Mesodermal cell (in vitro differentiated cells): ENCODE measurements at regions not wholly inside any gene's neighbourhood (a gene's known extent, or its start where the extent isn't known, plus 50 kb on each side); places are given as distances from the start of the nearest gene placed in this dataset.

ENCODE experiments used
- H3K27ac ChIP-seq: 2 replicates; pipeline ENCODE4 v1.7.0; 2013; ENCODE audit warnings: mild to moderate bottlenecking, low read depth, low read length, moderate library complexity; ENCODE audit not compliant: severe bottlenecking
- H3K36me3 ChIP-seq: 2 replicates; pipeline ENCODE4 v1.7.1; 2013; ENCODE audit warnings: mild to moderate bottlenecking, low read length, moderate library complexity; ENCODE audit not compliant: control insufficient read depth, insufficient read depth
- H3K4me1 ChIP-seq: one replicate; pipeline ENCODE4 v1.7.1; 2013; ENCODE audit warnings: mild to moderate bottlenecking, low read length; ENCODE audit not compliant: insufficient read depth, control insufficient read depth, poor library complexity, severe bottlenecking
- H3K4me3 ChIP-seq: 2 replicates; pipeline ENCODE4 v1.7.0; 2013; ENCODE audit warnings: low read length, control low read depth, mild to moderate bottlenecking; ENCODE audit not compliant: insufficient read depth, poor library complexity, severe bottlenecking; ENCODE audit errors: extremely low read depth
- H3K9me3 ChIP-seq: 2 replicates; pipeline ENCODE4 v1.7.1; 2013; ENCODE audit warnings: mild to moderate bottlenecking, low read length, moderate library complexity; ENCODE audit not compliant: control insufficient read depth
- WGBS, 2 experiments: methylation state at CpG; one replicate each; pipeline ENCODE4 v1.1.5; 2013; ENCODE audit warnings: missing lambda C conversion rate in 2 of 2; ENCODE audit not compliant: insufficient coverage in 2 of 2; 5-methylcytosine and 5-hydroxymethylcytosine counted together

- Histone ChIP-seq H3K36me3 (no peaks in the 10 kb centered on the region), H3K27ac (no peak overlapping the region), H3K4me1 (peaks cover 4% of the 10 kb centered on the region), H3K9me3 (no peaks in the 10 kb centered on the region), H3K4me3 (no peak overlapping the region)
- WGBS, 2 experiments = 80 to 92% methylated on average over 1 of the region's 2 CpGs
Measured at GRCh38 chr10:111261081-111261615, 184.3 kb downstream of the ADRA2A start.

- Histone ChIP-seq H3K4me3 (no peak overlapping the region), H3K4me1 (peaks cover 4% of the 10 kb centered on the region), H3K9me3 (no peaks in the 10 kb centered on the region), H3K27ac (no peak overlapping the region), H3K36me3 (no peaks in the 10 kb centered on the region)
- WGBS, 2 experiments = no CpG with 5 or more reads among the region's 1 CpG
Measured at GRCh38 chr10:111265341-111265740, 188.5 kb downstream of the ADRA2A start.

GRCh38 chr10:111266165-111266564 lies 189.3 kb downstream of the ADRA2A start:
- Histone ChIP-seq H3K4me3 (no peak overlapping the region), H3K4me1 (no peaks in the 10 kb centered on the region), H3K36me3 (no peaks in the 10 kb centered on the region), H3K27ac (no peak overlapping the region), H3K9me3 (no peaks in the 10 kb centered on the region)

- Histone ChIP-seq H3K4me3 (no peak overlapping the region), H3K27ac (no peak overlapping the region), H3K4me1 (no peaks in the 10 kb centered on the region), H3K9me3 (no peaks in the 10 kb centered on the region), H3K36me3 (no peaks in the 10 kb centered on the region)
- 63% methylated on average over 2 of the region's 7 CpGs; no CpG with 5 or more reads in 1 of the 2 experiments for WGBS, 2 experiments
Measured at GRCh38 chr10:111267673-111268072, 190.8 kb downstream of the ADRA2A start.

- no peaks in the 10 kb centered on the region for H3K9me3 ChIP-seq
- 55 to 56% methylated on average over 3 of the region's 3 CpGs for WGBS, 2 experiments
- no peak overlapping the region for H3K27ac ChIP-seq
- H3K4me3 ChIP-seq = no peak overlapping the region
- H3K36me3 ChIP-seq = no peaks in the 10 kb centered on the region
- H3K4me1 ChIP-seq = no peaks in the 10 kb centered on the region
Measured at GRCh38 chr10:111273235-111273634, 196.4 kb downstream of the ADRA2A start.

GRCh38 chr10:111273635-111274034 lies 196.8 kb downstream of the ADRA2A start:
- 91 to 92% methylated on average over 1 to 2 of the region's 2 CpGs for WGBS, 2 experiments
- H3K36me3 ChIP-seq = no peaks in the 10 kb centered on the region
- H3K27ac ChIP-seq = no peak overlapping the region
- H3K9me3 ChIP-seq = no peaks in the 10 kb centered on the region
- H3K4me3 ChIP-seq = no peak overlapping the region
- H3K4me1 ChIP-seq = no peaks in the 10 kb centered on the region

- Histone ChIP-seq H3K4me1 (no peaks in the 10 kb centered on the region), H3K27ac (no peak overlapping the region), H3K9me3 (no peaks in the 10 kb centered on the region), H3K4me3 (no peak overlapping the region), H3K36me3 (no peaks in the 10 kb centered on the region)
- 73 to 93% methylated on average over 1 of the region's 1 CpG for WGBS, 2 experiments
Measured at GRCh38 chr10:111275091-111275490, 198.3 kb downstream of the ADRA2A start.

GRCh38 chr10:111277661-111278060 lies 200.8 kb downstream of the ADRA2A start:
- H3K4me3 ChIP-seq = no peak overlapping the region
- 82 to 91% methylated on average over 5 of the region's 6 CpGs for WGBS, 2 experiments
- H3K4me1 ChIP-seq = peaks cover 3% of the 10 kb centered on the region
- no peak overlapping the region for H3K27ac ChIP-seq
- no peaks in the 10 kb centered on the region for H3K36me3 ChIP-seq
- H3K9me3 ChIP-seq = no peaks in the 10 kb centered on the region

- no peaks in the 10 kb centered on the region for H3K36me3 ChIP-seq
- no peaks in the 10 kb centered on the region for H3K9me3 ChIP-seq
- H3K4me3 ChIP-seq = no peak overlapping the region
- no peak overlapping the region for H3K27ac ChIP-seq
- peaks cover 3% of the 10 kb centered on the region for H3K4me1 ChIP-seq
- WGBS, 2 experiments = 74 to 100% methylated on average over 3 of the region's 3 CpGs
Measured at GRCh38 chr10:111278266-111278665, 201.4 kb downstream of the ADRA2A start.

- no peak overlapping the region for H3K4me3 ChIP-seq
- no peaks in the 10 kb centered on the region for H3K9me3 ChIP-seq
- no peaks in the 10 kb centered on the region for H3K36me3 ChIP-seq
- no peak overlapping the region for H3K27ac ChIP-seq
- 35 to 52% methylated on average over 2 to 3 of the region's 4 CpGs for WGBS, 2 experiments
- H3K4me1 ChIP-seq = peaks cover 3% of the 10 kb centered on the region
Measured at GRCh38 chr10:111281516-111281915, 204.7 kb downstream of the ADRA2A start.

- Histone ChIP-seq H3K4me3 (no peak overlapping the region), H3K4me1 (no peaks in the 10 kb centered on the region), H3K27ac (no peak overlapping the region), H3K36me3 (no peaks in the 10 kb centered on the region), H3K9me3 (no peaks in the 10 kb centered on the region)
- 61 to 75% methylated on average over 4 of the region's 5 CpGs for WGBS, 2 experiments
Measured at GRCh38 chr10:111289461-111289860, 212.6 kb downstream of the ADRA2A start.
